Transverse colon (tissue), 3 donors: ENCODE measurements at regions not wholly inside any gene's neighbourhood (a gene's known extent, or its start where the extent isn't known, plus 50 kb on each side); places are given as distances from the start of the nearest gene placed in this dataset.

Experiments used
- POLR2A ChIP-seq: fragments of 450-650 bp; IDR thresholded peaks from one replicate; pipeline ENCODE4 v1.6.1; 2016; ENCODE audit warnings: antibody characterized with exemption, mild to moderate bottlenecking, moderate library complexity
- POLR2AphosphoS5 ChIP-seq, 3 donors: sonication (generic); formaldehyde crosslinking; IDR thresholded peaks; one replicate each; pipeline ENCODE4 v1.6.1; 2016; ENCODE audit warnings: antibody characterized with exemption in 3 of 3

GRCh38 chr20:39089797-39090196 lies 127.7 kb downstream of the DHX35 start:
- TF ChIP-seq POLR2AphosphoS5 (IDR thresholded peaks at IDR 0.05) = no peak
- no peak for TF ChIP-seq POLR2A
